HG03097 (cell line): ENCODE measurements at regions not wholly inside any gene's neighbourhood (a gene's known extent, or its start where the extent isn't known, plus 50 kb on each side); places are given as distances from the start of the nearest gene placed in this dataset.

Experiments used
- ATAC-seq: cut with Tn5 transposase; IDR thresholded peaks from one replicate; pipeline ENCODE4 v1.9.1; 2021; ENCODE audit not compliant: unreplicated experiment, low FRiP score

- ATAC-seq: no peak
Observed at GRCh38 chr2:160993654-160994061, 166.6 kb upstream of the TANK start.

- peak; percentile 84 for ATAC-seq
Observed at GRCh38 chr2:160994141-160995002, 165.9 kb upstream of the TANK start.

GRCh38 chr2:160996584-160996983 lies 163.6 kb upstream of the TANK start:
- no peak for ATAC-seq

GRCh38 chr2:161004379-161004778 lies 155.8 kb upstream of the TANK start:
- no peak for ATAC-seq

GRCh38 chr2:161005170-161005569 lies 155.1 kb upstream of the TANK start:
- ATAC-seq: no peak

- no peak for ATAC-seq
Observed at GRCh38 chr2:161008311-161008710, 151.9 kb upstream of the TANK start.

GRCh38 chr2:161010503-161011015 lies 149.7 kb upstream of the TANK start:
- ATAC-seq: no peak

- ATAC-seq: no peak
Observed at GRCh38 chr2:161017780-161018470, 142.3 kb upstream of the TANK start.

GRCh38 chr2:161019311-161019710 lies 140.9 kb upstream of the TANK start:
- ATAC-seq: no peak

- ATAC-seq: no peak
Observed at GRCh38 chr2:161020437-161020836, 139.8 kb upstream of the TANK start.

- no peak for ATAC-seq
Observed at GRCh38 chr2:161028581-161028980, 131.6 kb upstream of the TANK start.

- ATAC-seq: no peak
Observed at GRCh38 chr2:161029321-161029720, 130.9 kb upstream of the TANK start.

GRCh38 chr2:161030260-161031063 lies 129.8 kb upstream of the TANK start:
- ATAC-seq: no peak

GRCh38 chr2:161031511-161031910 lies 128.7 kb upstream of the TANK start:
- ATAC-seq: no peak

GRCh38 chr2:161032635-161033034 lies 127.6 kb upstream of the TANK start:
- no peak for ATAC-seq

GRCh38 chr2:161033059-161033660 lies 127.1 kb upstream of the TANK start:
- ATAC-seq: no peak

GRCh38 chr2:161036926-161037325 lies 123.3 kb upstream of the TANK start:
- no peak for ATAC-seq

- no peak for ATAC-seq
Observed at GRCh38 chr2:161039071-161039470, 121.2 kb upstream of the TANK start.

GRCh38 chr2:161041356-161041755 lies 118.9 kb upstream of the TANK start:
- no peak for ATAC-seq

- ATAC-seq: no peak
Observed at GRCh38 chr2:161042990-161043625, 117.1 kb upstream of the TANK start.
